GM23338 (cell line): ENCODE measurements at regions not wholly inside any gene's neighbourhood (a gene's known extent, or its start where the extent isn't known, plus 50 kb on each side); places are given as distances from the start of the nearest gene placed in this dataset.

Experiments
- CREB1 ChIP-seq: fragments of 250-450 bp; sonication (Bioruptor Pico); IDR thresholded peaks from 2 replicates; pipeline ENCODE4 v1.5.0; 2020; ENCODE audit warnings: low read depth, mild to moderate bottlenecking, moderate library complexity
- CTCF ChIP-seq, 2 experiments: fragments of 200-600 bp in 1 of 2; sonication (generic) in 1 of 2; conservative IDR thresholded peaks; 2 replicates each; pipeline versions ENCODE4 v1.5.1 to v1.6.1; 2016 to 2017; ENCODE audit warnings: antibody characterized with exemption in 2 of 2, low read depth in 2 of 2, mild to moderate bottlenecking in 2 of 2, moderate library complexity in 1 of 2
- ETS1 ChIP-seq: IDR thresholded peaks from 2 replicates; pipeline ENCODE4 v1.6.1; 2016; ENCODE audit warnings: antibody characterized with exemption
- EZH2 ChIP-seq: fragments of 200-600 bp; sonication (generic); IDR thresholded peaks from one replicate; pipeline ENCODE4 v1.8.0; 2017; ENCODE audit warnings: antibody characterized with exemption, mild to moderate bottlenecking, low read depth; ENCODE audit not compliant: unreplicated experiment
- EZH2phosphoT487 ChIP-seq: fragments of 200-600 bp; sonication (generic); IDR thresholded peaks from one replicate; pipeline ENCODE4 v1.8.1; 2018; ENCODE audit warnings: antibody characterized with exemption; ENCODE audit not compliant: unreplicated experiment
- JUNB ChIP-seq: IDR thresholded peaks from one replicate; pipeline ENCODE4 v1.6.1; 2016; ENCODE audit warnings: antibody characterized with exemption; ENCODE audit not compliant: unreplicated experiment
- NANOG ChIP-seq: IDR thresholded peaks from 2 replicates; pipeline ENCODE4 v1.6.1; 2016; ENCODE audit warnings: antibody characterized with exemption, borderline replicate concordance
- POLR2AphosphoS5 ChIP-seq: IDR thresholded peaks from 2 replicates; pipeline ENCODE4 v1.6.1; 2016; ENCODE audit warnings: antibody characterized with exemption, low read depth
- REST ChIP-seq: IDR thresholded peaks from one replicate; pipeline ENCODE4 v1.6.1; 2018; ENCODE audit warnings: antibody characterized with exemption; ENCODE audit not compliant: unreplicated experiment
- STAT1 ChIP-seq: IDR thresholded peaks from one replicate; pipeline ENCODE4 v1.6.1; 2016; ENCODE audit warnings: antibody characterized with exemption; ENCODE audit not compliant: unreplicated experiment
- ZNF114 ChIP-seq: fragments of 250-450 bp; sonication (Bioruptor Pico); IDR thresholded peaks from 2 replicates; pipeline ENCODE4 v1.5.0; 2020; ENCODE audit warnings: mild to moderate bottlenecking, moderate library complexity
- ZNF331 ChIP-seq: fragments of 250-450 bp; sonication (Bioruptor Pico); IDR thresholded peaks from 2 replicates; pipeline ENCODE4 v1.5.0; 2020; ENCODE audit warnings: low read depth, mild to moderate bottlenecking, moderate library complexity

- TF ChIP-seq CTCF (conservative IDR thresholded peaks at IDR 0.05; ENCODE audit: low read depth in 2 of 2) (no peak), EZH2phosphoT487 (no peak), POLR2AphosphoS5 (no peak), REST (no peak), EZH2 (no peak), ZNF331 (CRISPR knock-in tag) (no peak), STAT1 (no peak), JUNB (no peak), NANOG (no peak), ETS1 (no peak), ZNF114 (no peak), CREB1 (no peak)
Observed at GRCh38 chr1:58258082-58258481, 288.4 kb downstream of the OMA1 start.
